GM12878 (cell line): ENCODE measurements at regions not wholly inside any gene's neighbourhood (a gene's known extent, or its start where the extent isn't known, plus 50 kb on each side); places are given as distances from the start of the nearest gene placed in this dataset.

ENCODE experiments used
- FOS ChIP-seq: IDR thresholded peaks from 3 replicates; pipeline ENCODE4 v1.6.1; 2011; ENCODE audit warnings: borderline replicate concordance; ENCODE audit not compliant: insufficient read length; ENCODE audit errors: extremely low read depth
- MEF2B ChIP-seq: fragments of 450-650 bp; IDR thresholded peaks from 2 replicates; pipeline ENCODE4 v1.6.1; 2018; ENCODE audit warnings: mild to moderate bottlenecking, moderate library complexity; ENCODE audit not compliant: partially characterized antibody, poor library complexity, severe bottlenecking
- MYC ChIP-seq: IDR thresholded peaks from 2 replicates; pipeline ENCODE4 v1.6.1; 2011; ENCODE audit warnings: mild to moderate bottlenecking, low read length, moderate library complexity, inconsistent platforms; ENCODE audit not compliant: insufficient read depth, insufficient replicate concordance, insufficient read length, severe bottlenecking
- POLR2A ChIP-seq: IDR thresholded peaks from 2 replicates; pipeline ENCODE4 v1.6.1; 2011; ENCODE audit warnings: low read depth, mild to moderate bottlenecking, low read length
- YY1 ChIP-seq: IDR thresholded peaks from 2 replicates; pipeline ENCODE4 v1.6.1; 2011; ENCODE audit warnings: low read depth, mild to moderate bottlenecking, low read length
- TF ChIP-seq, protein P1 (sequence below), 3 experiments: IDR thresholded peaks in 2 of 3; conservative IDR thresholded peaks in 1 of 3; 2 replicates each; pipeline ENCODE4 v1.5.1; 2011; ENCODE audit warnings: low read depth in 3 of 3, low read length in 3 of 3, mild to moderate bottlenecking in 3 of 3, control low read depth in 2 of 3, moderate library complexity in 2 of 3, inconsistent platforms in 1 of 3, mixed read lengths in 1 of 3; ENCODE audit not compliant: control insufficient read depth in 2 of 3, insufficient read depth in 1 of 3; ENCODE audit errors: extremely low read depth in 1 of 3

GRCh38 chr15:62512904-62513303 is 347.8 kb upstream of the C2CD4B start:
- TF ChIP-seq, protein P1, sequence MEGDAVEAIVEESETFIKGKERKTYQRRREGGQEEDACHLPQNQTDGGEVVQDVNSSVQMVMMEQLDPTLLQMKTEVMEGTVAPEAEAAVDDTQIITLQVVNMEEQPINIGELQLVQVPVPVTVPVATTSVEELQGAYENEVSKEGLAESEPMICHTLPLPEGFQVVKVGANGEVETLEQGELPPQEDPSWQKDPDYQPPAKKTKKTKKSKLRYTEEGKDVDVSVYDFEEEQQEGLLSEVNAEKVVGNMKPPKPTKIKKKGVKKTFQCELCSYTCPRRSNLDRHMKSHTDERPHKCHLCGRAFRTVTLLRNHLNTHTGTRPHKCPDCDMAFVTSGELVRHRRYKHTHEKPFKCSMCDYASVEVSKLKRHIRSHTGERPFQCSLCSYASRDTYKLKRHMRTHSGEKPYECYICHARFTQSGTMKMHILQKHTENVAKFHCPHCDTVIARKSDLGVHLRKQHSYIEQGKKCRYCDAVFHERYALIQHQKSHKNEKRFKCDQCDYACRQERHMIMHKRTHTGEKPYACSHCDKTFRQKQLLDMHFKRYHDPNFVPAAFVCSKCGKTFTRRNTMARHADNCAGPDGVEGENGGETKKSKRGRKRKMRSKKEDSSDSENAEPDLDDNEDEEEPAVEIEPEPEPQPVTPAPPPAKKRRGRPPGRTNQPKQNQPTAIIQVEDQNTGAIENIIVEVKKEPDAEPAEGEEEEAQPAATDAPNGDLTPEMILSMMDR (IDR thresholded peaks at IDR 0.05 in 2 of 3, conservative IDR thresholded peaks at IDR 0.05 in 1 of 3; ENCODE audit: control insufficient read depth in 2 of 3, extremely low read depth in 1 of 3, insufficient read depth in 1 of 3, low read depth in 3 of 3, low read length in 3 of 3), result no peak
- TF ChIP-seq POLR2A (no peak), MYC (no peak), MEF2B (no peak), FOS (no peak), YY1 (no peak)
